Stimulated activated naive CD8-positive, alpha-beta T cell treated with anti-CD3 and anti-CD28 coated beads, Interleukin-15, Interleukin-2, amounts not matched to agents 100 U/mL and 50 U/mL, for 24 hours (primary cell): ENCODE measurements at regions not wholly inside any gene's neighbourhood (a gene's known extent, or its start where the extent isn't known, plus 50 kb on each side); places are given as distances from the start of the nearest gene placed in this dataset.
"Not testable (repeated sequence)": the region's sequence is repeated elsewhere in the genome, so short reads cannot be mapped to it uniquely, and the experiment has no call there.

ENCODE experiments used
- ATAC-seq: fragments of 150-1000 bp; cut with Tn5 transposase; one replicate; pipeline ENCODE4 v1.10.0; 2021
- DNase-seq: peaks from one replicate; pipeline ENCODE4 v3.0.0; 2021

DNA sequence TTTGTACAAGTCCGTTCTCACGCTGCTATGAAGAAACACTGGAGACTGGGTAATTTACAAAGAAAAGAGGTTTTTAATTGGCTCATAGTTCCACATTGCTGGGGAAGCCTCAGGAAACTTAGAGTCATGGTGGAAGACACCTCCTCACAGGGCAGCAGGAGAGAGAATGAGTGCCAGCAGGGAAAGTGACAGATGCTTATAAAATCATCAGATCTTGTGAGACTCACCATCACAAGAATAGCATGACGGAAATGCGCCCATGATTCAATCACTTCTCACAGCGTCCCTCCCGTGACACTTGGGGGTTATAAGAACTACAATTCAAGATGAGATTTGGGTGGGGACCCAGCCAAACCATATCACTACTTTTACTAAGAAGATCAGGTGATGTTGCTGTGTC, 285.8 kb downstream of the TMX3 start:
- no peak for ATAC-seq
- no peak for DNase-seq

DNA sequence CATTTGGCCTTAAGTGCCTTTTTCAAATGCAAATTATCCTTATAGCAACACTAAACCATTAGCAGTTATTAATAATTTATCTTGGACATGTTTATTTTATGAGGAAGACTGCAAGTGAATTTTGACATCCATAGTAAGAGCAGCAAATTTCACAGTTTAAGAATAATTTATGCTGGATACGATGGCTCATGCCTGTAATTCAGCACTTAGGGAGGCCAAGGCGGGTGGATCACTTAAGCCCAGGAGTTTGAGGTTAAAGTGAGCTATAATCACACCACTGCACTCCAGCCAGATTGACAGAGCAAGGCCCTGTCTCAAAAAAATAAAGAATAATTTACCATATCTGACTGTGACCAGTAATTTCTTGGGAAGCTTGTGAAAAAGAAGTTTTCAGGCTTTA, 286.2 kb downstream of the TMX3 start:
- DNase-seq = no peak

DNA sequence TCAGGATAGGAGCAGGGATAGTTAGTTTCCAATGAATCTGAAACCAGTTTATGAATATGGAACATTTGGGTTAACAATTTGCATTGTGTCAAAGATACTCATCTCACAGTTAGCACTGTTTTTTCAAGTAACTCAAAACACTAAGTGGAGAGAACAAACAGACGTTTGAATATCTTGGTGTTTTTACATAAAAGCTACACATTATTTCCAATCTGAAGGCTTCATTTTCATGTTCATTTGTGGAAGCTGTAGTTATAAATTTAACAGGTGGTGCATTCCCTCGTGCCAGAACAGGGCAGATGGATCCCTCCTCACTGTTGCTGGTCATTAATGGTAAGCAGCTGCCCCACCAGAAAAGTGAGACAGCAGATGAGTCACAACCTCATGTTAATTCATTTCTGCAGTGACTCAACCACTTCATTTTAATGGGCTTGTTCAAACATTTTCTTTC, 286.9 kb downstream of the TMX3 start:
- ATAC-seq = no peak
- no peak for DNase-seq

More for the DNA sequence above, 286.2 kb downstream of the TMX3 start:
- no peak for ATAC-seq

DNA sequence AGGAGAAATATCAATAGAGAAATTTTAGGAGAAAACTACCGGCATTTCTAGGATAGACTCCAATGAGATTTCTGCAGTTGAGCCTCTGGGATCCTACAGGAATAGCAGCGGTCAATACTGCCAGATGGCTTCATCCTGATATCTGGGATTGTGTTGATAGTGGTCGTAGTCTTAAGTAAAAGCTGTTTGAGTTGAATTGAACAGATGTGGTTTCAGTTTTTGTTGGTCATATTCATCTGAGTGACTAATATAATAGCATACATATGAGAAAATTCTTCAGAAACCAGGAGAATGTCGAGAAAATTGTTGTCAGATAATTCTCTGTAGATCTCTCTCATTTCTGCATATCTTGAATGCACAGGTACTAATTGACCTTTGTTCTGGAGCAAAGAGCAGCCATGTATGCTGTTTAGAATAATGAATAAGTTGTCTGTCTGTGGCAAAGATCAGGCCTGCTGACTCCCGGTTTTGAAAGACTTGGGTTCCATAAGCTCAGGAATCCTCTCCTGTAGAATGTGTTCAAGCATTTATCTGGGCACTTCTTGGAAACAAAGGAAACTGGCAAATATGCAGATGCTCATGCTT, 288.1 kb downstream of the TMX3 start:
- ATAC-seq (no peak), DNase-seq (no peak)

DNA sequence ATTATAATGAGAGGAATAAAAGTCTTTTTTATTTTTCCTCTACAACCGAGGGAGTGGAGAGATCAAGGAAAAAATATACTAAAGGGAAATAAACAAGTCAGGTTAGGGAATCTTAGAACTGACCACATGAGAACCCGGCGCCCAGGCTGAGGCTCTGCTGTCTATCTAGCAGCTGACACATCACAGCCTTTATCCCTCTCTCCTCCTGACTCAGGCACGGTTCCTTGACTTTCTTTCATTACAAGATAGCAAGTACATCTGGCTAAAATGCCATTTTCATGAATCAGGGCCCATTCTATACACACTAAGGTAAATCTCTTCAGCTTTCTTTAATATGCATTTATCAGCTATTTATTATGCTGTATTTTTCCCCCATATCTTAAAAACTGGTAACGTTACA, 296.0 kb downstream of the TMX3 start:
- DNase-seq = no peak
- no peak for ATAC-seq

DNA sequence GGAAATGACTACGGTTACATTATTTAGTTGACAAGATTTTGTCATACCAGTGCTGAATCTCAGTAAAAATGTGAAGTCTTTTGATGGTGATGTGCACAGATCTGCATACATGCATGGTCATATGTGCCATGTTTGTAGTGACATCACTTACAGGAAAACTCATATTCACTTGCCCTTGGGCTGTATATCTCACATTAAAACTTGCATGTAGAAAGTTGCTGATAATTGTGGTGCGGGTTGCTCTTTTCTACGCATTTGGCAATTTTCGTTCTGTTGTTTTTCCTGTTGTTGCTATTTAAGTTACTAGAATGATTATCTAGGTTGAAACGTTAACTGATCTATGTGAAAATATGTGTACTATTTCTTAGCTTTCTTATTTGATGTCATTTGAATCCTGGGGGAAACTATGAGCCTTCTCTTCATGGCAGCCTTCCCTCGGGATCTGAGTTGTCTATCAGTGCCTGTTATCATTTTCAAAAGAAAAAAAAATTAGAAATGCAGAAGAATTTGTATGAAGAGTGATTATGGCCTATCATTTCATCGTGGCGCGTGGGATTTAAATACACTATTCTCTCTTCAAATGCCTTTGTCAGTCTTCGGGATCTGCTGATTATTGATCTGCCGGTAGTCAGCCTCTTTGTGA, 296.6 kb downstream of the TMX3 start:
- DNase-seq = no peak
- ATAC-seq = no peak

DNA sequence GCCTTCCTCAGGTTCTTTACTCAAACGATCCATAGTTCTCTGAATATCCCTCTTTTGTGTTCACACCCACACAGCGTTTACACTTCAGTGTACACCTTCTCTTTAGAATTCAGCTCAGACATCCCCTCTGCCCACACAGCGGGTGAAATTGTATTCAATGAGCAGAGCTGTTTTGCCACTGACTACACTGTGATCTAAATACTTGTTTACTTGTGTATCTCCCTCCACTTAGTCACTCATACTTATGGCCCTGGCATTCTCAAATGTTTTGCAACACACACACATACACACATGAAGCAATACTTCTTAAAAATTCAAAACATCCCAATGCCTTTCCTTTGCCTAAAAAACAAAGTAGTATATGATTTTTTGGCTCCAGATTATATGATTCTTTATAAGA, 297.1 kb downstream of the TMX3 start:
- no peak for ATAC-seq
- DNase-seq = no peak

DNA sequence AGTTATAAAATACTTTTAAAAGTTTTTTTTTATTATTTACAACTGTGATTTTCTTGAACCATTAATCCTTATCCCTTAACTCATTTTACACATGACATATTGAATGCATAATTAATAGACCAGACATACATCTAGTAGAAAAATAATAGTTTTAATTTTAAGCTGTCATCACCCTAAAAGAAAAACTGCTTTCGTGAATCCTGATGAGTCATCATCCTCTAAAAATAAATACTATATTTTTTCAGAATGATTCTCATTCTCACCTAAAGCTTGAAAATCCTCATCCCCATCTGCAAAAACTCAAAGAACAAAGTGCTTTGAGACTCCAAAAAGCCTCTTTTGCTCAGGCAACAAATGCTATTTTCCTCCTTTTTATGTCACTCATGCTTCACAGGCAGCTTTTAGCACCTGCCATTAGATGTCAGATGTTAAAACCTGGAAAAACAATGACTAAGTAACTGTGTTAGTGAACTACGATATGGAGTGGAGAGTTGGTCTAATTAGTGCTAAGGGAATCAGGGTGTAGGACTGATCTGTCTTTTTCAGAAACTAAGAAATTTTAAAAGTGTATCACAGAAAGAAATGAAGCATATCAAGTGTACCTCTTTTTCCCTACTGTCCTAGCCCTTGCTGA, 297.6 kb downstream of the TMX3 start:
- DNase-seq (no peak), ATAC-seq (no peak)

DNA sequence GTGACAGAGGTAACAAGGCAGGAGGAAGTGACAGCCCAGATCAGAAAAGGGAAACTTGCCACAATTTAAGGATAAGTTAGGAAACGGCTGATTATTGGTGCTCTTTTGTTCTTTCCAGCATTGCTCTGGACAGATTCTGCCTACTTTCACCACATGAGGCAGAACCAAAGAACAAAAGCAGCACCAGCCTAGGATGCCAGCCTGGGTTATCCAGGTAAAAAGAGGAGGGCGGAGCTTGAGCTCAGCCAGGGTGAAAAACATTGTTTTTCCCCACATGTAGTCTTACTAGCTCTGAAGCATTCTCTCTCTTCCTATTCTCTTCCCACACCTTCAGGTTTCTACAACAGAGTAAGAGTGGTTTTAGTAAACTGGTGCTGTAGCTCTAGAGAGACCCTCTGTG, 300.5 kb downstream of the TMX3 start:
- ATAC-seq = no peak
- no peak for DNase-seq

DNA sequence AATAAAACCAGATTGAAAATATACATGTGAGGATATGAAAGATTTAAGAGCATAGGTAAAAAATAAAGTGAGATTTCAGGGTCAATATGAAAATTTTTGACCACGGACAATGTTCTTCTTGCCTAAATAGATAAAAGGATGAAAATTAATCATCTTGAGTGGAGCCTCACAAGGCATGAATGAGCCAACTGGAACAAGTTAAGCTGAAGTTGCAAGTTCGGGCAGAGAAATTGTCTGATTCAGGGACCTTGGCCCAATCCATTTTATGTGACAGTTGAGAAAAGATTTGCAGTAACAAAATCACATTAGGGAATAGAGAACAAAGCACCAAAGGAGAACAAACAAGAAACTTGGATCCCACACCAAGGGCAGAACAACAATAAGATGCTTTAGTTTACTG, 305.3 kb downstream of the TMX3 start:
- ATAC-seq (no peak), DNase-seq (no peak)

DNA sequence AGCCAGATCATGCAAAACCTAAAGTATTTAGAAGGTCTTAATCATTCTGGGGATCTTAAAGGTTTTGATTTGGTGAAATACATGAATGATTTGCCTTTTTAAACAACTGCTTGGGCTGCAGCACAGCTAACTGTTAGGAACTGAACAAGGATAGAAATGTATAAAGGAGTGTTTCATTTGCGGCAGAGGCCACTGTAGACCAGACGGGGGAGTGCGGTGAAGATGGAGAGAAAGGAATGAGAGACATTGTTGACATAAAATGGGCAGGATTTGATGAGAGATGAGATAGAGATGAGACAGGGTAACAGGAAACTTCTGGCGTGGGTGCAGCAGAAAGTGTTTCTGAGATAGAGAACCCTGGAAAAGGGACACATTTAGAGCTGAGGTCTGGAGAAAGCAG, 308.1 kb downstream of the TMX3 start:
- no peak for DNase-seq
- ATAC-seq = no peak

DNA sequence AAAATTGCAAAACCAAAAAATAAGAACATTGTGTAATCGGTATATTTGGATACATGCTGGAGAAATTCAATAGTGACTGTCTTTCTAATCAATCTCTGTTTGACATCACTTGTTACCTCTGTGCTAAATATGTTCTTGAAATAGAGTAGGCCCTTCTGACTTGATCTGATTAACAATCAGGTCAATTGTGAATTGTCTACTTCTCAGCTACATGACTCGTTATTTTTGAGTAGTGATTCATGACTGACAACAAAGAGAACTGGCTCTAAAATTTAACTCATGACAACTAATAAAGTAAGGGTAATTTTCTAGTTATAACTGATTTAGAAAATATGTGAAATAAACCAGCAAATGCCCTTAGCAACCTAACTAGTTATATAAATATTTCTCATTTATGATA, 312.1 kb downstream of the TMX3 start:
- ATAC-seq = no peak

DNA sequence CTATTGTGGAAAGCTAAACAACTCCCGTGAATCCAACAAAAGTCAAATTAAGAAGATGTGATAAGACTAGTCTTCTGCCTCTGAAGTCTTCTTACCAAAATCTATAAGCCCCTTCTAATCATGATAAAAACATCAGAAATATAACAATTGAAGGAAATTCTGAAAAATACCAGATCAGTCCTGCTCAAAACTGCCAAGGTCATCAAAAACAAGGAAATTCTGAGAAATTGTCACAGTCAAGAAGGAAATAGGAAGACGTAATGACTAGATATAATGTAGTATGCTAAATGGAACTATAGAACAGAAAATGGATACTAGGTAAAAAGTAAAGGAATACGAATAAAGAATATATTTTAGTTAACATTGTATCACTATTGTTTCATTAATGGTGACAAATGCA, 314.0 kb downstream of the TMX3 start:
- ATAC-seq (no peak), DNase-seq (no peak)

More for the DNA sequence above, 312.1 kb downstream of the TMX3 start:
- DNase-seq = no peak

DNA sequence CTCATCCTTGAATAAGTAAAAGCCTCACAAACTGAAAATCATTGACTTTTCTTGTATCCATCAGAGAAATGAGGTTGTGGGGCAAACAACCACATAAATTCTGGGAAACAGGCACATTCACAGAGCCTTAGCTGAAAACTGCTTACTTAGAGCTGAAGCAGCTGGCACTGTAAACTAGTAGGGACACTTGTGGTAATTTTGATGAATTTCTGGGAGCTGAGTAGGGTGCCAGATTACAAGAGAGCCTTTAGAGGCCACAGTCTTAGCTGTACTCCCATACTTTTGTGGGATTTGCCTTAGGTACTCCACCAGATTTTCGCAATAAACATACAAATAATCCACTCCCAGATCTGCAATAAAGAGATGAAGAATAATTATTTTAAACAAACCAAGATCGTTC, 315.2 kb downstream of the TMX3 start:
- DNase-seq = no peak
- no peak for ATAC-seq

DNA sequence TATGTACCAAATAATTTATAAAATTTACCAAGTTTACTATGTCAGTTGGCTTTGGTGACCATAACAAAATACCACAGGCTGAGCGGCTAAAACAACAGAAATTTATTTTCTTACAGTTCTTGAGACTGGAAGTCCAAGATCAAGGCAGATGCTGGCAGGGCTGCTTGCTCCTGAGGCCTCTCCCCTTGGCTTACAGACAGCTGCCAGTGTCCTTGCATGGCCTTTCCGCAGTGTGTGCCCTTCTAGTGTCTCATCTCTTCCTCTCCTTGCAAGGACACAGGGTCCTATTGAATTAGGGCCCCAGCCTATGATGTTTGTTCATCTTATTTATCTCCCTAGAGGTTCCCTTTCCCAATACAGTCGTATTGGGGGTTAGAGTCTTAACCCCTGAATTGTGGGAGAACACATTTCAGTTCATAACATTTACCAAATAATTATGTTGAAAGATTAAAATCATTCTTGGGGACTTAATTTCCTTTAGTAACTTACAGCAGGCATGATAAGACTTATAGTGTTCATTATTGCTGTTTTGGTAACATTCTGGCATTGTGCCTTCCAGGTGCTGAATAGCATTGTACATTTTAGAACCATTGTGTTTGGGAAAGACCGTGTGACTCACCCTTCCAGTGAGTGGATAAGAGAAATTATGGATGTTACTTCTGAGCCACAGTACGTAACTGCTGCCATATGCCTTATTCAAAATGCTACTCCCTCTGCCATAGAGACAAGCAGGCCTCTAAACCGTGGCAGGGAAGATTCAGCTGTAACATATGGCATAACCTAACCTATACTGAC, 317.5 kb downstream of the TMX3 start:
- no peak for ATAC-seq
- DNase-seq = no peak

DNA sequence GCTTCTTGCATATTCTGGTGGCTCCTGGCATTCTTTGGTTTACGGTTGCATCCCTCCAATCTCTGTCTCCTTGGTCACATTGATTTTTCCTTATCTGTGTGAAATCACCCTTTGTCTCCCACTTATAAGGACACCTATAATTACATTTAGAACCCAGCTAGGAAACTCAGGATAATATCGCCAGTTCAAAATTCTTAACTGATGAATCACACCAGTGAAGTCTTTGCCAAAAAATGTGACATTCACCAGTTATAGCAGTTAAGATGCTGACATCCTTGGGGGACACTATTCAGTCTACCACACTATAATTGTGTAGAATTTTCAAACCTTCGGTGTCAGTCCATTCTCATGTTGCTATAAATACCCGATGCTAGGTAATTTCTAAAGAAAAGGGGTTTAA, 320.2 kb downstream of the TMX3 start:
- DNase-seq (no peak), ATAC-seq (no peak)

DNA sequence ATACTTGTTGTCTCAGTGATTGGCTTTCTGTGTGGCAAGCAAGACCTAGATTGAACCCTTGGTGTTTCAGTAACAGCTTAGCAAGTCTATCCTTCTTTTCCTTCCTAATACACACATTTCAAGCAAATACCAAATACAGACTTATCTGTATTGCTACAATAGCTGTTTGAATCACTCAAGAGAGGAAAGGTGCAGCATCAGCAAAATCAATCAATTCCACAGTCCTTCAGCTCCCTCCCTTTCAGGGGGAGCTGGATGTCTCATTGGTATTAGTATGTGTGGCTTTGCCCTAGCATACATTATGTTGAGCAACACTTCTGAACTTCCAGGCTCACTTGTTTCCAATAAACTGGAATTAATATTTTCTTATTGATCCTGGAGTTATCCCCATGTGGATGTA, 323.1 kb downstream of the TMX3 start:
- DNase-seq (no peak), ATAC-seq (no peak)

DNA sequence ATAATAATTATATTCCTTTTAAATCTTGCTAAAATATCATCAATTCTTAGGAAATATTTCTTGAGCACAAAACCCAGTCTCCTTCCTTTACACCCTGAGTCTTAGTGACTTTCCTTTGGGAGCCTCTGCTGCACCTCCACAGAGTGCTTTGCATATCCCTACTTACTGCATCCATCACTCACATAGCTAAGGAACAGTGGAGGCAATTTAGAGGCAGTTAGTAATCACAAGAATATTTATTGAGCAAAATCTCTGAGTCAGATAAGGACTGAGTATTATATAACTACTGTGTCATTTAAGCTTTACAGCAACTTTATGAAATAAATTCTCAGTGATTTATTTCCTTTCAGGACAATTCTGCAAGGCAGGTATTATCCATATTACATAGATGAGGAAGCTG, 327.7 kb downstream of the TMX3 start:
- DNase-seq = no peak
- ATAC-seq = no peak

DNA sequence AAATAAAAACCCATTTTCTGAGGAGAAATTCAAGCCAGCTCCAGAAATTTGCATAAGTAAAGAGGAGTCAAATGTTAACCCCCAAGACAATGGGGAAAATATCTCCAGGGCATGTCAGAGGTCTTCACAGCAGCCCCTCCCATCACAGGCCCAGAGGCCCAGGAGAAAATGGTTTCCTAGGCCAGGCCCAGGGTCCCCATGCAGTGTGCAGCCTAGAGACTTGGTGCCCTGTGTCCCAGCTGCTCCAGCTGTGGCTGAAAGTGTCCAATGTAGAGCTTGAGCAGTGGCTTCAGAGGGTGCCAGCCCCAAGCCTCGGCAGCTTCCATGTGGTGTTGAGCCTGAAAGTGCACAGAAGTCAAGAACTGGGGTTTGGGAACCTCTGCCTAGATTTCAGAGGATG, 330.9 kb downstream of the TMX3 start:
- DNase-seq, ATAC-seq: not testable (repeated sequence)

DNA sequence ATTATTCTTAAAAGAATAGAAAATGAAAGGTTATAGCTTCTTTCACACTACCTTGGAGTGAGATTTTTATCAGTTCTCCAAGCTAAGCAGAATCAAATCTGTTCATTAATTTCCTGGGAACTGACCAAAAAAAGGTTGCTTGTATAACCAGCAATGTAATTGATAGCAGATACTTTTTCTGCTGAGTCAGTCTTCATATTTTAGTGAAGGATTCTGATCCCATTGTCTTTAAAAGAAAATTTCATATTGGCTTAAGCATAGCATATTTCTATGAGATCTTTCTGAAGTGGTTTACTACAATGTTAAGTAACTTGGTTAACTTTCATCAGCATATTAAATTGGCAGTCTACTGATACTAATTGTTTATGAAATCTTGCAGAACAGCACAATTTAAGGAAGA, 338.0 kb downstream of the TMX3 start:
- no peak for ATAC-seq
- DNase-seq = no peak

DNA sequence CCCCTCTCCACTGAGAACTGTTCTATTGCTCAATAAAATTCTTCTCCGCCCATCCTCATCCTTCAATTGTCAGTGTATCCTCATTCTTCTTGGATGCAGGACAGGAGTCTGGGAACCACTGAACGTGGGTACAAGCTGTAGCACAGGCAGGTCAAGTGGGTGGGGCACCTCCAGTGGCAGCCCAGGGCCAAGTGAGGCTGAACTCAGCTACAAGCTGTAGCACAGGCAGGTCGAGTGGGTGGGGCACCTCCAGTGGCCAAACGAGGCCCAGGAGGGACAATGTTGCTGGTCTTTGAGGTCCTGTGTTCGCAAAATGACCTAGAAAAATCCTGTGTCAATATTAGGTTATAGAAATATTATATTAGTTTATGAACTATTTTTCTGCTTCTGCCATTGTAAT, 352.0 kb downstream of the TMX3 start:
- DNase-seq (no peak), ATAC-seq (no peak)

DNA sequence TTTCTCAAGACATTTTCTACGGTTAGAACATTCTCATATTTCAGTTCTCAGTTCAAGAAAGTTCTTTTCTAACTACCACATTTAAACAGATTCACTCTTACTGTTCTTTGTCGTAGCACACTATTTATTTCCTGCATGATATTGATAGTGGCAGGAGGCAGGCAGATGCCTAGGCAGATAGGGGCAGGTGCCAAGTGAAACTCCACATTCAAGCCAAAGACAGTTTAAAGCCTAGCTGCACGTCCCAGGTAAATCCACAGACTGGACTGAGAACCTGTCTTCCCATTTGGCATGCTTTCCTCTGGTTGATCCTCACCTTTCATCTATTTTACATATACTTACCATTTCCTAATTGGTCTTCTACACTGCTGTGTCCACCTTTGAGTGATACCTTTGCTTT, 359.3 kb downstream of the TMX3 start:
- ATAC-seq = no peak

DNA sequence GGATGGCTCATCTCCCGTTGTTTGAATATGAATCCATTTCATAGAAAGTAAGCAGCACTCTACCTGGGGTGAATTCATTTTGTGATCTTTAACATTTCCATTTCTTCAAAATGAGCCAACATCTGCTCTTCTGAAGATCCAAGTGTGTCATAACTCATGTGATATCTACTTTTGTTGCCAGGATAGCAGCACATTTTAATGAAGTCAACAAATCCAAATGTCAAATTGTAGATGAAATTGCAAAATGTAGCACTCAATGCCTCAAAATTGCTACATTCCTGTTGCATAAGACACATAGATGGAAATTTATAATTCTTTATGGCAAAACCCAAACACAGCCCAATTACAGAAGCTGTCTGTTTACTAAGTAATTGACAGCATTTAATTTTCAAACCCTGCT, 360.7 kb downstream of the TMX3 start:
- ATAC-seq = no peak
- no peak for DNase-seq

More for the DNA sequence above, 359.3 kb downstream of the TMX3 start:
- DNase-seq = no peak
